ENCODE measurements at regions not wholly inside any gene's neighbourhood (a gene's known extent, or its start where the extent isn't known, plus 50 kb on each side); places are given as distances from the start of the nearest gene placed in this dataset.

DNA sequence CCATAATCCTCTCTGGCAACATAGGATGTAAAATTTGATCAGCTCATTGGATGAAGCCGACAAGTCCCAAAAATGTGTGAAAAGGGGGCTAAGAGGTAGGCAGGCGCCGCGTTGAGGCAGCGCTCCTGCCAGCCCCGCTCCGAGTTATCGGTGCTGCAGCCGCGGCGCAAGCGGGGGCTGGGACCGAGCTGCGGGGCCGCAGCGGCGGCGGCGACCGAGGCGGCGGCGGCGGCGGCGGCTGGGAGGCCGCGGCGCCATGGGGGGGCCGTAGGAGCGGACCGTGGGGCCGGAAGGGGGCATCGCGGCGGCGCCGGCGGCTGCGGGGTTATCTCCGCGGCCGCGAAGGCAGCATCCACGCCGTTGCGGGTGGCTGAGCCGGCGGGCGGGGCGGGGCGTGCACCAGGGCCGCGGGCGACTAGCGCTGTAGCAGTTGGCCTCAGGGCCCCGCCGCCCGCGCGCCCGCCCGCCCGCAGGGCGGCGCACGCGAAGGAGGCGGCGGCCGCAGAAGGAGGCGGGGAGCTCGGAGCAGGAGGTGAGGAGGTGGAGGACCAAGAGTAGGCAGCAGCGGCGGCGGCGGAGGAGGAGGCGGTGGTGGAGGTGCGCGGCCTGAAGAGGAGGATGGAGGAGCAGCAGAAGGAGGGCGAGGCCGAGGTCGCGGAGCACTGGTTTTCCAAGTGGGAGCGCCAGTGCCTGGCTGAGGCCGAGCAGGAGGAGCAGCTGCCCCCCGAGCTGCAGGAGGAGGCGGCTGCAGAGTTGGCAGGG lies 126.0 kb upstream of the CXorf66 start:
- Histone ChIP-seq H3K9me2 (replicated peaks; ENCODE audit: low read depth, low read length) (no peaks in the 10 kb centered on the region), H3K4me1 (ENCODE audit: insufficient read depth, low read length, poor library complexity, severe bottlenecking) (no peaks in the 10 kb centered on the region), H3F3A (ENCODE audit: low read depth) (no peaks in the 10 kb centered on the region), H3K4me2 (ENCODE audit: low read depth, low read length, poor library complexity, severe bottlenecking) (no peak overlapping the region), H3K36me3 (ENCODE audit: insufficient read depth, low read length) (no peaks in the 10 kb centered on the region), H3K9ac (ENCODE audit: low read depth, low read length, poor library complexity, severe bottlenecking) (no peak overlapping the region), H2AFZ (ENCODE audit: low read length) (no peak overlapping the region), H4K20me1 (ENCODE audit: insufficient read depth, low read length, poor library complexity, severe bottlenecking) (no peaks in the 10 kb centered on the region), H3K4me3 (ENCODE audit: low read length, poor library complexity, severe bottlenecking) (no peak overlapping the region), H3K27me3 (ENCODE audit: insufficient read depth, low read length, poor library complexity, severe bottlenecking) (no peaks in the 10 kb centered on the region), H3K79me2 (ENCODE audit: insufficient read depth, low read length) (no peaks in the 10 kb centered on the region), H3K9me3 (ENCODE audit: insufficient read depth, low read depth, low read length) (no peaks in the 10 kb centered on the region)
- TF ChIP-seq, protein P1, sequence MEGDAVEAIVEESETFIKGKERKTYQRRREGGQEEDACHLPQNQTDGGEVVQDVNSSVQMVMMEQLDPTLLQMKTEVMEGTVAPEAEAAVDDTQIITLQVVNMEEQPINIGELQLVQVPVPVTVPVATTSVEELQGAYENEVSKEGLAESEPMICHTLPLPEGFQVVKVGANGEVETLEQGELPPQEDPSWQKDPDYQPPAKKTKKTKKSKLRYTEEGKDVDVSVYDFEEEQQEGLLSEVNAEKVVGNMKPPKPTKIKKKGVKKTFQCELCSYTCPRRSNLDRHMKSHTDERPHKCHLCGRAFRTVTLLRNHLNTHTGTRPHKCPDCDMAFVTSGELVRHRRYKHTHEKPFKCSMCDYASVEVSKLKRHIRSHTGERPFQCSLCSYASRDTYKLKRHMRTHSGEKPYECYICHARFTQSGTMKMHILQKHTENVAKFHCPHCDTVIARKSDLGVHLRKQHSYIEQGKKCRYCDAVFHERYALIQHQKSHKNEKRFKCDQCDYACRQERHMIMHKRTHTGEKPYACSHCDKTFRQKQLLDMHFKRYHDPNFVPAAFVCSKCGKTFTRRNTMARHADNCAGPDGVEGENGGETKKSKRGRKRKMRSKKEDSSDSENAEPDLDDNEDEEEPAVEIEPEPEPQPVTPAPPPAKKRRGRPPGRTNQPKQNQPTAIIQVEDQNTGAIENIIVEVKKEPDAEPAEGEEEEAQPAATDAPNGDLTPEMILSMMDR (conservative IDR thresholded peaks at IDR 0.05; ENCODE audit: low read length), result no peak

DNA sequence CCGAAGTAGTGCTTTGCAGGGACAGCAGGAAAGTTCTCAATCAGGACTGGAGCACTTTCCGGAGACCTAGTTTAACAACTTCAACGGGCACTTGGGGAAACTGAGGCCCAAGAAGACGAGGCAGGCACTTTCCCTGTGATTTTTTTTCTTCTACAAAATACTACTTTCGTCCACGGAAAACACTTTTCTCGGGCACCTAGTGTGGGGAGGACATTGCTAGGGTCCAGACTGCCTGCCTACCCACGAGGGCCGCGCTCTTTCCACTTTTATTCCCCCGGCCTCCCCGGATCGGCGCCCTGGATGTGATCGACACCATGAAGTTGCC lies 125.4 kb upstream of the CXorf66 start:
- Histone ChIP-seq H3K4me3 (ENCODE audit: low read length, poor library complexity, severe bottlenecking) (no peak overlapping the region), H3F3A (ENCODE audit: low read depth) (no peaks in the 10 kb centered on the region), H3K4me1 (ENCODE audit: insufficient read depth, low read length, poor library complexity, severe bottlenecking) (no peaks in the 10 kb centered on the region), H2AFZ (ENCODE audit: low read length) (no peak overlapping the region), H3K27me3 (ENCODE audit: insufficient read depth, low read length, poor library complexity, severe bottlenecking) (no peaks in the 10 kb centered on the region), H3K36me3 (ENCODE audit: insufficient read depth, low read length) (no peaks in the 10 kb centered on the region), H3K79me2 (ENCODE audit: insufficient read depth, low read length) (no peaks in the 10 kb centered on the region), H3K4me2 (ENCODE audit: low read depth, low read length, poor library complexity, severe bottlenecking) (no peak overlapping the region), H4K20me1 (ENCODE audit: insufficient read depth, low read length, poor library complexity, severe bottlenecking) (no peaks in the 10 kb centered on the region), H3K9me3 (ENCODE audit: insufficient read depth, low read depth, low read length) (no peaks in the 10 kb centered on the region), H3K9ac (ENCODE audit: low read depth, low read length, poor library complexity, severe bottlenecking) (no peak overlapping the region), H3K9me2 (replicated peaks; ENCODE audit: low read depth, low read length) (no peaks in the 10 kb centered on the region)
- TF ChIP-seq, protein P1 (conservative IDR thresholded peaks at IDR 0.05; ENCODE audit: low read length), result no peak
- no peak for TF ChIP-seq EZH2phosphoT487 (IDR thresholded peaks at IDR 0.05; ENCODE audit: borderline replicate concordance)

DNA sequence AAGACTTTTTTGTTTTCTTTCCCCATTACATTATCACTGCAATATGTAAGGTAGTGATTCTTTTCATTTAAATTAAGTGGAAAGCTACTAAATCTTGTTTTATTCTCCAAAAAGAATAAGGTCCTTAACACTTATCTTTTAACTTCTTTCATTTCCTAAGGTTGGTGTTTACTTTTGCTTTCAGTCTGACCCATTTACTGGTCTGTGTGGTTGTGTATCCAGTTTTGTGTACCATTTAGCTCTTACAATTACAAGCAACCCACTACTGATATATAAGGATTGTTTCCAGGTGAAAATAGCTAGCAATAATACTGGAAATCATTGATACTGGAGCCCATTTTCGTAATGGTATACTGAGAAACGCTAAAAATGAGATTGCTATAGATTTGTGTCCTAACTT lies 123.1 kb upstream of the CXorf66 start:
- H3K79me2 ChIP-seq (ENCODE audit: insufficient read depth, low read length), result no peaks in the 10 kb centered on the region
- no peak overlapping the region for H3K9ac ChIP-seq (ENCODE audit: low read depth, low read length, poor library complexity, severe bottlenecking)
- H3K4me1 ChIP-seq (ENCODE audit: insufficient read depth, low read length, poor library complexity, severe bottlenecking), result no peaks in the 10 kb centered on the region
- H3K36me3 ChIP-seq (ENCODE audit: insufficient read depth, low read length), result no peaks in the 10 kb centered on the region
- H3K9me3 ChIP-seq (ENCODE audit: insufficient read depth, low read depth, low read length), result no peaks in the 10 kb centered on the region
- H3K4me3 ChIP-seq (ENCODE audit: low read length, poor library complexity, severe bottlenecking), result no peak overlapping the region
- H3K9me2 ChIP-seq (replicated peaks; ENCODE audit: low read depth, low read length), result no peaks in the 10 kb centered on the region
- no peak overlapping the region for H2AFZ ChIP-seq (ENCODE audit: low read length)
- H3F3A ChIP-seq (ENCODE audit: low read depth), result no peaks in the 10 kb centered on the region
- H3K4me2 ChIP-seq (ENCODE audit: low read depth, low read length, poor library complexity, severe bottlenecking), result no peak overlapping the region
- no peaks in the 10 kb centered on the region for H4K20me1 ChIP-seq (ENCODE audit: insufficient read depth, low read length, poor library complexity, severe bottlenecking)
- TF ChIP-seq, protein P1 (conservative IDR thresholded peaks at IDR 0.05; ENCODE audit: low read length), result no peak
- TF ChIP-seq EZH2phosphoT487 (IDR thresholded peaks at IDR 0.05; ENCODE audit: borderline replicate concordance), result no peak
- H3K27me3 ChIP-seq (ENCODE audit: insufficient read depth, low read length, poor library complexity, severe bottlenecking), result no peaks in the 10 kb centered on the region
